ENCODE measurements at regions not wholly inside any gene's neighbourhood (a gene's known extent, or its start where the extent isn't known, plus 50 kb on each side); places are given as distances from the start of the nearest gene placed in this dataset.

- no peak for TF ChIP-seq TAF1 (IDR thresholded peaks at IDR 0.05; ENCODE audit: low read depth)
- TF ChIP-seq TCF12 (IDR thresholded peaks at IDR 0.05; ENCODE audit: low read depth) = no peak
- TF ChIP-seq CREB1 (IDR thresholded peaks at IDR 0.05; ENCODE audit: low read depth) = no peak
- TF ChIP-seq NFIC (IDR thresholded peaks at IDR 0.05) = no peak
- no peak for TF ChIP-seq ZBTB7A (IDR thresholded peaks at IDR 0.05; ENCODE audit: low read depth)
- TF ChIP-seq TEAD4 (IDR thresholded peaks at IDR 0.05) = no peak
- no peak for TF ChIP-seq YY1 (IDR thresholded peaks at IDR 0.05; ENCODE audit: low read depth)
- TF ChIP-seq, protein P1, sequence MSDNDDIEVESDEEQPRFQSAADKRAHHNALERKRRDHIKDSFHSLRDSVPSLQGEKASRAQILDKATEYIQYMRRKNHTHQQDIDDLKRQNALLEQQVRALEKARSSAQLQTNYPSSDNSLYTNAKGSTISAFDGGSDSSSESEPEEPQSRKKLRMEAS (IDR thresholded peaks at IDR 0.05) = no peak
- no peak for TF ChIP-seq USF1 (IDR thresholded peaks at IDR 0.05)
- no peak for TF ChIP-seq FOXM1 (IDR thresholded peaks at IDR 0.05; ENCODE audit: borderline replicate concordance, low read depth)
- no peak for TF ChIP-seq RAD21 (IDR thresholded peaks at IDR 0.05; ENCODE audit: low read depth)
- TF ChIP-seq, protein P2, sequence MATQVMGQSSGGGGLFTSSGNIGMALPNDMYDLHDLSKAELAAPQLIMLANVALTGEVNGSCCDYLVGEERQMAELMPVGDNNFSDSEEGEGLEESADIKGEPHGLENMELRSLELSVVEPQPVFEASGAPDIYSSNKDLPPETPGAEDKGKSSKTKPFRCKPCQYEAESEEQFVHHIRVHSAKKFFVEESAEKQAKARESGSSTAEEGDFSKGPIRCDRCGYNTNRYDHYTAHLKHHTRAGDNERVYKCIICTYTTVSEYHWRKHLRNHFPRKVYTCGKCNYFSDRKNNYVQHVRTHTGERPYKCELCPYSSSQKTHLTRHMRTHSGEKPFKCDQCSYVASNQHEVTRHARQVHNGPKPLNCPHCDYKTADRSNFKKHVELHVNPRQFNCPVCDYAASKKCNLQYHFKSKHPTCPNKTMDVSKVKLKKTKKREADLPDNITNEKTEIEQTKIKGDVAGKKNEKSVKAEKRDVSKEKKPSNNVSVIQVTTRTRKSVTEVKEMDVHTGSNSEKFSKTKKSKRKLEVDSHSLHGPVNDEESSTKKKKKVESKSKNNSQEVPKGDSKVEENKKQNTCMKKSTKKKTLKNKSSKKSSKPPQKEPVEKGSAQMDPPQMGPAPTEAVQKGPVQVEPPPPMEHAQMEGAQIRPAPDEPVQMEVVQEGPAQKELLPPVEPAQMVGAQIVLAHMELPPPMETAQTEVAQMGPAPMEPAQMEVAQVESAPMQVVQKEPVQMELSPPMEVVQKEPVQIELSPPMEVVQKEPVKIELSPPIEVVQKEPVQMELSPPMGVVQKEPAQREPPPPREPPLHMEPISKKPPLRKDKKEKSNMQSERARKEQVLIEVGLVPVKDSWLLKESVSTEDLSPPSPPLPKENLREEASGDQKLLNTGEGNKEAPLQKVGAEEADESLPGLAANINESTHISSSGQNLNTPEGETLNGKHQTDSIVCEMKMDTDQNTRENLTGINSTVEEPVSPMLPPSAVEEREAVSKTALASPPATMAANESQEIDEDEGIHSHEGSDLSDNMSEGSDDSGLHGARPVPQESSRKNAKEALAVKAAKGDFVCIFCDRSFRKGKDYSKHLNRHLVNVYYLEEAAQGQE (IDR thresholded peaks at IDR 0.05; ENCODE audit: low read depth) = no peak
- TF ChIP-seq EGR1 (IDR thresholded peaks at IDR 0.05) = no peak
- TF ChIP-seq CEBPB (IDR thresholded peaks at IDR 0.05) = no peak
- TF ChIP-seq EP300 (IDR thresholded peaks at IDR 0.05; ENCODE audit: borderline replicate concordance) = no peak
Measured at GRCh38 chr18:66949419-66949818, 345.5 kb upstream of the CDH19 start.

- TF ChIP-seq TEAD4 (IDR thresholded peaks at IDR 0.05) = no peak
- TF ChIP-seq RAD21 (IDR thresholded peaks at IDR 0.05; ENCODE audit: low read depth) = no peak
- no peak for TF ChIP-seq FOXM1 (IDR thresholded peaks at IDR 0.05; ENCODE audit: borderline replicate concordance, low read depth)
- TF ChIP-seq, protein P1 (IDR thresholded peaks at IDR 0.05) = no peak
- no peak for TF ChIP-seq EP300 (IDR thresholded peaks at IDR 0.05; ENCODE audit: borderline replicate concordance)
- TF ChIP-seq USF1 (IDR thresholded peaks at IDR 0.05) = no peak
- TF ChIP-seq, protein P2 (IDR thresholded peaks at IDR 0.05; ENCODE audit: low read depth) = no peak
- TF ChIP-seq ZBTB7A (IDR thresholded peaks at IDR 0.05; ENCODE audit: low read depth) = no peak
- no peak for TF ChIP-seq TAF1 (IDR thresholded peaks at IDR 0.05; ENCODE audit: low read depth)
- no peak for TF ChIP-seq EGR1 (IDR thresholded peaks at IDR 0.05)
- TF ChIP-seq CEBPB (IDR thresholded peaks at IDR 0.05) = no peak
- no peak for TF ChIP-seq NFIC (IDR thresholded peaks at IDR 0.05)
- TF ChIP-seq CREB1 (IDR thresholded peaks at IDR 0.05; ENCODE audit: low read depth) = no peak
- TF ChIP-seq YY1 (IDR thresholded peaks at IDR 0.05; ENCODE audit: low read depth) = no peak
- no peak for TF ChIP-seq TCF12 (IDR thresholded peaks at IDR 0.05; ENCODE audit: low read depth)
Measured at GRCh38 chr18:66937546-66937945, 333.7 kb upstream of the CDH19 start.

GRCh38 chr18:66931010-66931409 lies 327.1 kb upstream of the CDH19 start:
- TF ChIP-seq RAD21 (IDR thresholded peaks at IDR 0.05; ENCODE audit: low read depth) = no peak
- no peak for TF ChIP-seq CEBPB (IDR thresholded peaks at IDR 0.05)
- TF ChIP-seq EGR1 (IDR thresholded peaks at IDR 0.05) = no peak
- TF ChIP-seq CREB1 (IDR thresholded peaks at IDR 0.05; ENCODE audit: low read depth) = no peak

DNA sequence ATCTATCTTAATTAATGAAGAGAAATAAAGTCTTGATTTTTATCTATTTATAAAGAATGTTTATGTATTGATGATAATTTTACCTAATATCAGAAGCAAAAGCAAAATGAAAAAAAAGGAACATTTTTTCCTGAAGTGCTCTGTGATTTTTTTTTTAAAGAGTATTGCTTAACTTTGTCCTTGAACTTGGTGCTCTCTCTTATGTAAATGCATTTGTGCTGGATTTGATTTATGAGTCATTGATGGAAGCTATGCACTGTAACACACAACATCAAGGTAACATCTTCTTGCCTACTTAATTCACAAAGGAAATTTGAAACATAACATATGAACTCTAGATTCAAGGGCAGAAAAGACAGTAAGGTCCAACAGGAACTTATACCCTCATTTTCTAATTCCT lies 312.9 kb upstream of the CDH19 start:
- TF ChIP-seq TAF1 (IDR thresholded peaks at IDR 0.05; ENCODE audit: low read depth) (no peak), CREB1 (IDR thresholded peaks at IDR 0.05; ENCODE audit: low read depth) (no peak), YY1 (IDR thresholded peaks at IDR 0.05; ENCODE audit: low read depth) (no peak), RAD21 (IDR thresholded peaks at IDR 0.05; ENCODE audit: low read depth) (no peak), EP300 (IDR thresholded peaks at IDR 0.05; ENCODE audit: borderline replicate concordance) (no peak), EGR1 (IDR thresholded peaks at IDR 0.05) (no peak), USF1 (IDR thresholded peaks at IDR 0.05) (no peak), TCF12 (IDR thresholded peaks at IDR 0.05; ENCODE audit: low read depth) (no peak), NFIC (IDR thresholded peaks at IDR 0.05) (no peak)
- TF ChIP-seq, protein P2 (IDR thresholded peaks at IDR 0.05; ENCODE audit: low read depth) = no peak
